IMR-90 (cell line): ENCODE measurements at regions not wholly inside any gene's neighbourhood (a gene's known extent, or its start where the extent isn't known, plus 50 kb on each side); places are given as distances from the start of the nearest gene placed in this dataset.

Experiments used
- ATAC-seq: fragments of 200-7000 bp; cut with Tn5 transposase; 2 replicates; pipeline ENCODE4 v1.9.1; 2020; ENCODE audit warnings: low read depth, mild to moderate bottlenecking, moderate library complexity
- BruUV-seq: library from RNA; stranded (reverse); fragments of 400-500 nt; replicated peaks from 2 replicates; lab custom pipeline; 2021; lab: Mats Ljungman, UMichigan
- CTCF ChIA-PET: fragments of 300-600 bp; formaldehyde crosslinking; extraction: SDS; loops from one replicate; lab custom pipeline; 2021; ENCODE audit warnings: antibody characterized with exemption; lab: Yijun Ruan, JAX
- POLR2A ChIA-PET: fragments of 300-600 bp; sonication (Branson Sonifier 250); formaldehyde crosslinking; loops from one replicate; lab custom pipeline; 2022; ENCODE audit warnings: antibody characterized with exemption; ENCODE audit not compliant: unreplicated experiment; lab: Charles Lee
- DNase-seq: peaks from one replicate; pipeline ENCODE4 v3.0.0; 2013
- H2AFZ ChIP-seq: replicated peaks from 2 replicates; pipeline ENCODE3; 2013; ENCODE audit warnings: low read length, mild to moderate bottlenecking; ENCODE audit not compliant: poor library complexity
- H2AK5ac ChIP-seq: 2 replicates; pipeline ENCODE4 v1.6.1; 2013; ENCODE audit warnings: low read depth, low read length, inconsistent platforms
- H2AK9ac ChIP-seq: replicated peaks from 2 replicates; pipeline ENCODE3; 2013; ENCODE audit warnings: mild to moderate bottlenecking, low read depth, low read length, moderate library complexity; ENCODE audit not compliant: poor library complexity
- H2BK120ac ChIP-seq: 2 replicates; pipeline ENCODE4 v1.6.1; 2013; ENCODE audit warnings: low read depth, low read length, inconsistent platforms
- H2BK15ac ChIP-seq: 3 replicates; pipeline ENCODE4 v1.6.1; 2013; ENCODE audit warnings: low read depth, low read length, inconsistent platforms
- H2BK20ac ChIP-seq: 2 replicates; pipeline ENCODE4 v1.6.1; 2013; ENCODE audit warnings: low read depth, mild to moderate bottlenecking, inconsistent platforms, low read length, moderate library complexity
- H2BK5ac ChIP-seq: 2 replicates; pipeline ENCODE4 v1.6.1; 2013; ENCODE audit warnings: mild to moderate bottlenecking, low read depth, low read length, inconsistent platforms; ENCODE audit not compliant: poor library complexity, severe bottlenecking
- H3K14ac ChIP-seq: replicated peaks from 2 replicates; pipeline ENCODE4 v1.6.1; 2013; ENCODE audit warnings: low read depth, low read length, inconsistent platforms
- H3K18ac ChIP-seq: 2 replicates; pipeline ENCODE4 v1.6.1; 2013; ENCODE audit warnings: low read depth, low read length, control low read depth
- H3K23ac ChIP-seq: 2 replicates; pipeline ENCODE4 v1.6.1; 2013; ENCODE audit warnings: low read depth, low read length, inconsistent platforms
- H3K27ac ChIP-seq: 2 replicates; pipeline ENCODE4 v1.5.1; 2013; ENCODE audit warnings: mild to moderate bottlenecking, control low read depth, low read length; ENCODE audit not compliant: insufficient read depth
- H3K27me3 ChIP-seq: 2 replicates; pipeline ENCODE4 v1.6.1; 2013; ENCODE audit warnings: low read length; ENCODE audit not compliant: control insufficient read depth, insufficient read depth
- H3K36me3 ChIP-seq: 2 replicates; pipeline ENCODE4 v1.6.1; 2013; ENCODE audit warnings: low read length, mixed read lengths; ENCODE audit not compliant: control insufficient read depth, insufficient read depth
- H3K4ac ChIP-seq: 2 replicates; pipeline ENCODE4 v1.6.1; 2013; ENCODE audit warnings: low read depth, low read length, inconsistent platforms
- H3K4me1 ChIP-seq: 2 replicates; pipeline ENCODE4 v1.6.1; 2013; ENCODE audit warnings: low read length, mixed read lengths; ENCODE audit not compliant: control insufficient read depth, insufficient read depth
- H3K4me2 ChIP-seq: 2 replicates; pipeline ENCODE4 v1.6.1; 2013; ENCODE audit warnings: low read depth, mild to moderate bottlenecking, control low read depth, low read length, moderate library complexity
- H3K4me3 ChIP-seq: 2 replicates; pipeline ENCODE4 v1.5.1; 2013; ENCODE audit warnings: low read depth, mild to moderate bottlenecking, control low read depth, low read length, moderate library complexity; ENCODE audit not compliant: insufficient read depth
- H3K56ac ChIP-seq: 2 replicates; pipeline ENCODE4 v1.6.1; 2013; ENCODE audit warnings: low read length, inconsistent platforms; ENCODE audit not compliant: insufficient read depth; ENCODE audit errors: extremely low read depth
- H3K79me1 ChIP-seq, 2 experiments: 2 replicates each; pipeline ENCODE4 v1.6.1; 2013; ENCODE audit warnings: low read length in 2 of 2, inconsistent platforms in 1 of 2, low read depth in 1 of 2
- H3K9ac ChIP-seq: 2 replicates; pipeline ENCODE4 v1.6.1; 2013; ENCODE audit warnings: low read depth, low read length, control low read depth
- H3K9me1 ChIP-seq: 2 replicates; pipeline ENCODE4 v1.6.1; 2013; ENCODE audit warnings: low read length, inconsistent platforms; ENCODE audit not compliant: insufficient read depth
- H3K9me3 ChIP-seq: 2 replicates; pipeline ENCODE4 v1.6.1; 2013; ENCODE audit warnings: low read length; ENCODE audit not compliant: control insufficient read depth, insufficient read depth
- H4K20me1 ChIP-seq: 2 replicates; pipeline ENCODE4 v1.6.1; 2013; ENCODE audit warnings: low read length, inconsistent platforms; ENCODE audit not compliant: insufficient read depth
- H4K5ac ChIP-seq: 2 replicates; pipeline ENCODE4 v1.6.1; 2013; ENCODE audit warnings: mild to moderate bottlenecking, low read depth, low read length, control low read depth
- H4K8ac ChIP-seq, 2 experiments: 2 replicates each; pipeline ENCODE4 v1.6.1; 2013; ENCODE audit warnings: low read depth in 2 of 2, low read length in 2 of 2, control low read depth in 1 of 2, inconsistent platforms in 1 of 2
- H4K91ac ChIP-seq: 2 replicates; pipeline ENCODE4 v1.6.1; 2013; ENCODE audit warnings: low read depth, low read length, inconsistent platforms; ENCODE audit not compliant: insufficient read depth
- BHLHE40 ChIP-seq: fragments of 150-350 bp; IDR thresholded peaks from 2 replicates; pipeline ENCODE4 v1.6.1; 2016; ENCODE audit warnings: mild to moderate bottlenecking, low read depth, low read length
- CHD1 ChIP-seq: IDR thresholded peaks from 2 replicates; pipeline ENCODE4 v1.6.1; 2012; ENCODE audit warnings: low read depth, low read length, improper control_type of control experiment
- FOS ChIP-seq: fragments of 150-350 bp; IDR thresholded peaks from 2 replicates; pipeline ENCODE4 v1.6.1; 2016; ENCODE audit warnings: low read depth, low read length
- MAZ ChIP-seq: IDR thresholded peaks from 2 replicates; pipeline ENCODE4 v1.6.1; 2012; ENCODE audit warnings: low read depth, mild to moderate bottlenecking, low read length, improper control_type of control experiment, moderate library complexity, borderline replicate concordance
- NFE2L2 ChIP-seq: fragments of 150-350 bp; IDR thresholded peaks from 2 replicates; pipeline ENCODE4 v1.6.1; 2016; ENCODE audit warnings: low read depth, mild to moderate bottlenecking, low read length
- POLR2A ChIP-seq: IDR thresholded peaks from 2 replicates; pipeline ENCODE4 v1.6.1; 2012; ENCODE audit warnings: mild to moderate bottlenecking, low read depth, low read length
- RAD21 ChIP-seq: IDR thresholded peaks from 2 replicates; pipeline ENCODE4 v1.6.1; 2012; ENCODE audit warnings: low read length, improper control_type of control experiment
- RCOR1 ChIP-seq: IDR thresholded peaks from 2 replicates; pipeline ENCODE4 v1.6.1; 2012; ENCODE audit warnings: mild to moderate bottlenecking, low read length, improper control_type of control experiment; ENCODE audit not compliant: insufficient replicate concordance
- SMC3 ChIP-seq: fragments of 150-350 bp; IDR thresholded peaks from 2 replicates; pipeline ENCODE4 v1.6.1; 2016; ENCODE audit warnings: low read depth, mild to moderate bottlenecking, antibody characterized with exemption, low read length, moderate library complexity
- WGBS, 2 experiments: methylation state at CpG; one replicate each; pipeline versions ENCODE4 v1.1.5 to v1.1.7; 2013; ENCODE audit warnings: missing lambda C conversion rate in 2 of 2; ENCODE audit not compliant: insufficient read length in 1 of 2; ENCODE audit errors: extremely low coverage in 2 of 2; 5-methylcytosine and 5-hydroxymethylcytosine counted together
- dilution Hi-C: fragments of 300-500 bp; cut with HindIII; formaldehyde crosslinking; loops from one replicate; pipeline ENCODE4 v1.14.3; 2018; ENCODE audit warnings: low sequenced_read_pairs; ENCODE audit not compliant: unreplicated experiment
- in situ Hi-C: fragments of 300-500 bp; cut with MboI; formaldehyde crosslinking; loops from 3 replicates; pipeline ENCODE4 v1.14.3; 2019; ENCODE audit warnings: low sequenced_read_pairs, inconsistent platforms, mixed read lengths
- intact Hi-C: fragments of 100-400 bp; cut with micrococcal nuclease; formaldehyde crosslinking; loops from 2 replicates; pipeline ENCODE4 v1.10.0; 2022
- TF ChIP-seq, protein P1 (sequence below): fragments of 150-350 bp; IDR thresholded peaks from 2 replicates; pipeline ENCODE4 v1.6.1; 2016; ENCODE audit warnings: low read depth, mild to moderate bottlenecking, low read length, moderate library complexity, borderline replicate concordance

DNA sequence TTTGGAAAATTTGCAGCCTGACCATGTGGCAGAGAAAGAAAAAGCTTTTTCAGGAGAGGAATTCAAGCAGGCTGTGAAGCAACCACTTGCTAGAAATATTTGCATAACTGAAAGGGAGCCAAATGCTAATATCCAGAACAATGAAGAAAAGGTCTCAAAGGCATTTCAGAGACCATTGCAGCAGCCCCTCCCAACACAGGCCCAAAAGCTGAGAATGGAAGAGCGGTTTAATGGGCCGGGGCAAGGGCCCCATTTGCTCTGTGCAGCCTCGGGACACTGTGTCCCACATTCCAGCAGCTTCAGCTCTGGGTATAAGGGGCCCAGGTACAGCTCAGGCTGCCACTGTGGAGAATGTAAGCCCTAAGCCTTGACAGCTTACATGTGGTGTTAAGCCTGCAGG is 918.1 kb upstream of the POT1 start:
- Histone ChIP-seq H3K56ac (no peak overlapping the region), H2BK15ac (no peak overlapping the region), H3K4ac (no peak overlapping the region), H2BK5ac (no peak overlapping the region), H2AK5ac (no peak overlapping the region), H4K8ac (no peak overlapping the region), H4K5ac (no peak overlapping the region), H2AK9ac (no peak overlapping the region), H3K4me2 (no peak overlapping the region), H2AFZ (no peak overlapping the region), H3K18ac (no peak overlapping the region), H3K14ac (no peak overlapping the region), H3K4me3 (no peak overlapping the region), H3K36me3 (no peaks in the 10 kb centered on the region), H3K9ac (no peak overlapping the region), H3K27me3 (no peaks in the 10 kb centered on the region), H2BK120ac (no peak overlapping the region), H3K27ac (no peak overlapping the region), H3K9me1 (no peaks in the 10 kb centered on the region), H3K23ac (no peak overlapping the region), H4K91ac (no peak overlapping the region), H3K4me1 (no peaks in the 10 kb centered on the region), H3K79me1 (no peaks in the 10 kb centered on the region), H3K9me3 (peaks cover 8% of the 10 kb centered on the region), H4K20me1 (no peaks in the 10 kb centered on the region), H2BK20ac (no peak overlapping the region)
- WGBS, 2 experiments = no CpG with 5 or more reads among the region's 3 CpGs
- DNase-seq = no peak
- dilution Hi-C loops (no loop called here), intact Hi-C loops (no loop called here), in situ Hi-C loops (no loop called here)
- BruUV-seq = no TSS peak
- CTCF ChIA-PET = no interaction called here
- TF ChIP-seq POLR2A (no peak), RAD21 (no peak), NFE2L2 (no peak), RCOR1 (no peak), CHD1 (no peak), BHLHE40 (no peak), SMC3 (no peak), MAZ (no peak), FOS (no peak)
- TF ChIP-seq, protein P1, sequence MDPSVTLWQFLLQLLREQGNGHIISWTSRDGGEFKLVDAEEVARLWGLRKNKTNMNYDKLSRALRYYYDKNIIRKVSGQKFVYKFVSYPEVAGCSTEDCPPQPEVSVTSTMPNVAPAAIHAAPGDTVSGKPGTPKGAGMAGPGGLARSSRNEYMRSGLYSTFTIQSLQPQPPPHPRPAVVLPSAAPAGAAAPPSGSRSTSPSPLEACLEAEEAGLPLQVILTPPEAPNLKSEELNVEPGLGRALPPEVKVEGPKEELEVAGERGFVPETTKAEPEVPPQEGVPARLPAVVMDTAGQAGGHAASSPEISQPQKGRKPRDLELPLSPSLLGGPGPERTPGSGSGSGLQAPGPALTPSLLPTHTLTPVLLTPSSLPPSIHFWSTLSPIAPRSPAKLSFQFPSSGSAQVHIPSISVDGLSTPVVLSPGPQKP = no peak
- ATAC-seq = no peak
- POLR2A ChIA-PET = no interaction called here
